ENCODE measurements at regions not wholly inside any gene's neighbourhood (a gene's known extent, or its start where the extent isn't known, plus 50 kb on each side); places are given as distances from the start of the nearest gene placed in this dataset.
"Not testable (repeated sequence)": the region's sequence is repeated elsewhere in the genome, so short reads cannot be mapped to it uniquely, and the experiment has no call there.

DNA sequence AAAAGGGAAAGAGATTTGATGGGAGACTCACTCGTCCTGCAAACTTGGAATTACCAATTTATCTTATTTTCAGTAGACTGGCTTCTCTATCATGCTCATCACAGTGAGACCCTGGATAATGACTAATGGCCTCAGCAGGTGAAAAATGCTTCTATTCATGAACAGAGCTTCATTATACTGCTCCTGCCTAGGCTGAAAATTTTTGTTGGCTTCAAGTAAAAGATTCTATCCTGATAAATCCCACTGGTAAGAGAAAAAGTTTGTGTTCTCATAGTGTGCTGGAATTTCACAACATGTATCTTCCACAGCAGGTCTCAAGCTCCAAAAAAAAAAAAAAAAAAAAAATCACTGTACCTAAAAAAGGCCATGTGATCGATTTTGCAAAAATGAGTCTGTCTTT, 329.3 kb upstream of the FZD8 start:
- no peaks in the 10 kb centered on the region for H3K4me1 ChIP-seq (ENCODE audit: control insufficient read depth, insufficient read depth, low read length)

DNA sequence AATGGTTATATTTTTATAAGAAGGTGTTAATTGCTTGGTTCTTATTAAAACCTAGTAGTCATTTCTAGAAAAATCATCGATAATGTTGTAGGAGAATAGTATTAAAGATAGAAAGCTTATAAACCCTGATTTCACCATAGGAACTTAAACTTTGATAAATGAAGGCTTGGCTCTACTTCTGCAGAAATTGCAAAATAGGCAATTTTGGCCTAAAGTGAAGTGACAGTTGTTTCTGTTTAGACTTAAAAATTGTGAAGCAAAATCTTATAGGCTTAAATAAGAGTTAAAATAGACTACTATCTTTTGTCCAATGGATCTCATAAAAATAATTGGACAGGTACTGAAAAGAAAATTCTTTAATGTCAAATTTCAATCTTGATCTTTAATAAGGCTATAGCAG, 321.6 kb upstream of the FZD8 start:
- no peaks in the 10 kb centered on the region for H3K36me3 ChIP-seq (ENCODE audit: control insufficient read depth, insufficient read depth, low read length)
- no peak overlapping the region for H3K4me3 ChIP-seq (ENCODE audit: low read depth, low read length)
- H3K27me3 ChIP-seq (ENCODE audit: control insufficient read depth, insufficient read depth, low read length), result no peaks in the 10 kb centered on the region
- no CpG with 5 or more reads among the region's 1 CpG for WGBS (ENCODE audit: insufficient coverage)
- no peaks in the 10 kb centered on the region for H3K9me3 ChIP-seq (ENCODE audit: control insufficient read depth, insufficient read depth, low read length)
- H3K4me1 ChIP-seq (ENCODE audit: control insufficient read depth, insufficient read depth, low read length), result no peaks in the 10 kb centered on the region
- no peak overlapping the region for H3K27ac ChIP-seq (ENCODE audit: low read depth, low read length)
- no peak for DNase-seq (ENCODE audit: low read depth in 4 of 6, low spot score in 6 of 6)

More for the DNA sequence above, 329.3 kb upstream of the FZD8 start:
- no peaks in the 10 kb centered on the region for H3K27me3 ChIP-seq (ENCODE audit: control insufficient read depth, insufficient read depth, low read length)
- peak in 1 of 6 donors; percentile 16 for DNase-seq (ENCODE audit: low read depth in 4 of 6, low spot score in 6 of 6)
- no peak overlapping the region for H3K27ac ChIP-seq (ENCODE audit: low read depth, low read length)
- WGBS (ENCODE audit: insufficient coverage), result 80% methylated on average over 1 of the region's 2 CpGs
- no peaks in the 10 kb centered on the region for H3K9me3 ChIP-seq (ENCODE audit: control insufficient read depth, insufficient read depth, low read length)
- H3K4me3 ChIP-seq (ENCODE audit: low read depth, low read length), result no peak overlapping the region
- H3K36me3 ChIP-seq (ENCODE audit: control insufficient read depth, insufficient read depth, low read length), result no peaks in the 10 kb centered on the region

- Histone ChIP-seq H3K4me3 (ENCODE audit: low read depth, low read length) (no peak overlapping the region), H3K27ac (ENCODE audit: low read depth, low read length) (no peak overlapping the region), H3K36me3 (ENCODE audit: control insufficient read depth, insufficient read depth, low read length) (no peaks in the 10 kb centered on the region), H3K27me3 (ENCODE audit: control insufficient read depth, insufficient read depth, low read length) (no peaks in the 10 kb centered on the region), H3K9me3 (ENCODE audit: control insufficient read depth, insufficient read depth, low read length) (no peaks in the 10 kb centered on the region), H3K4me1 (ENCODE audit: control insufficient read depth, insufficient read depth, low read length) (peaks cover 2% of the 10 kb centered on the region)
- 92% methylated on average over 2 of the region's 3 CpGs for WGBS (ENCODE audit: insufficient coverage)
- DNase-seq (ENCODE audit: low read depth in 4 of 6, low spot score in 6 of 6), result no peak
These were observed 319.4 kb upstream of the FZD8 start for GRCh38 chr10:35961501-35961900.

- H3K4me3 ChIP-seq (ENCODE audit: low read depth, low read length), result no peak overlapping the region
- no peaks in the 10 kb centered on the region for H3K27me3 ChIP-seq (ENCODE audit: control insufficient read depth, insufficient read depth, low read length)
- no peaks in the 10 kb centered on the region for H3K9me3 ChIP-seq (ENCODE audit: control insufficient read depth, insufficient read depth, low read length)
- no peaks in the 10 kb centered on the region for H3K36me3 ChIP-seq (ENCODE audit: control insufficient read depth, insufficient read depth, low read length)
- DNase-seq (ENCODE audit: low read depth in 4 of 6, low spot score in 6 of 6), result no peak
- H3K4me1 ChIP-seq (ENCODE audit: control insufficient read depth, insufficient read depth, low read length), result peaks cover 2% of the 10 kb centered on the region
- no peak overlapping the region for H3K27ac ChIP-seq (ENCODE audit: low read depth, low read length)
- 33% methylated on average over 1 of the region's 7 CpGs for WGBS (ENCODE audit: insufficient coverage)
These were observed 317.2 kb upstream of the FZD8 start for GRCh38 chr10:35959252-35959651.

DNA sequence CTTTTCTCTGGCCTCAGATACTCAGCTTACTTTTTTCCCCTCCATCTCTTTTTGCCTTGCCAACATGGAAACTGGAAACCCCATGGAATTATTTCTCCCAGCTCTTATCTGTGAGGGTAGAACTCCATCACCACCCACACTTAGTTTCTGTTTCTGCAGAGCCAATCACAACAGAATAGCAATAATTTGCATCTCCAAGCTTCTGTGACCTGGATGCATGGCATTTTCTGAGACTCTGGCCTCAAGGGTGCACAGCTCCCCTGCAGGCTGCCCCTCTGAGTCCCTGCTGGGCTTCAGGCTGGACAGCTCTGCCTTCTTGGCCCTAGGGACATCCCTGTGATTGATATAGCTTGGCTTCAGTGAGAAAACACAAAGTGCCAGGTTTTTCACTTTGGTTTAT, 316.5 kb upstream of the FZD8 start:
- not testable (repeated sequence) for H3K9me3 ChIP-seq (ENCODE audit: control insufficient read depth, insufficient read depth, low read length); H3K27ac ChIP-seq (ENCODE audit: low read depth, low read length); DNase-seq (ENCODE audit: low read depth in 4 of 6, low spot score in 6 of 6); H3K36me3 ChIP-seq (ENCODE audit: control insufficient read depth, insufficient read depth, low read length); H3K27me3 ChIP-seq (ENCODE audit: control insufficient read depth, insufficient read depth, low read length); H3K4me1 ChIP-seq (ENCODE audit: control insufficient read depth, insufficient read depth, low read length); H3K4me3 ChIP-seq (ENCODE audit: low read depth, low read length)

GRCh38 chr10:35950701-35951100, 308.6 kb upstream of the FZD8 start:
- H3K36me3 ChIP-seq (ENCODE audit: control insufficient read depth, insufficient read depth, low read length), result no peaks in the 10 kb centered on the region
- no peaks in the 10 kb centered on the region for H3K9me3 ChIP-seq (ENCODE audit: control insufficient read depth, insufficient read depth, low read length)
- DNase-seq (ENCODE audit: low read depth in 4 of 6, low spot score in 6 of 6), result peak in 1 of 6 donors; percentile 69
- no peaks in the 10 kb centered on the region for H3K4me1 ChIP-seq (ENCODE audit: control insufficient read depth, insufficient read depth, low read length)
- WGBS (ENCODE audit: insufficient coverage), result 75% methylated on average over 4 of the region's 5 CpGs
- no peaks in the 10 kb centered on the region for H3K27me3 ChIP-seq (ENCODE audit: control insufficient read depth, insufficient read depth, low read length)
- H3K27ac ChIP-seq (ENCODE audit: low read depth, low read length), result no peak overlapping the region
- H3K4me3 ChIP-seq (ENCODE audit: low read depth, low read length), result no peak overlapping the region

DNA sequence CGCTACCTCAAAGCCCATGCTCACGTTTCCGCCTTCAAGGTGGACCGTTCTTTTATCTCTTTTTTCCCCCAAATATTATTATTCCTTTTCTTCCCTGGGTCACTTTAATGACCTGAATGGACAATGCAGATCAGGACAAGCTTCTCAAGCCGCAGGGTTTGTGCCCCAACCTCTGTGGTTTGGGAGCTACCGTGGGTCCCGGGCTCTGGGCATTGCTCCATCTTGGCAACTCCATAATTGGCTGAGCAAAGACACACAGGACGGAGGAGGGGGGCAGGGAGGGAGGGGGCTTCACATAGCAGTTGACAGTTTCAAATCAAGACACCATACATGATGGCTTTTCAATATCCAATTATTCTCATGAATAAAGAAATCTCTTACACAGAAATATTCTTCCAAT, 308.1 kb upstream of the FZD8 start:
- peak in 1 of 6 donors; percentile 65 for DNase-seq (ENCODE audit: low read depth in 4 of 6, low spot score in 6 of 6)
- Histone ChIP-seq H3K36me3 (ENCODE audit: control insufficient read depth, insufficient read depth, low read length) (no peaks in the 10 kb centered on the region), H3K4me1 (ENCODE audit: control insufficient read depth, insufficient read depth, low read length) (no peaks in the 10 kb centered on the region), H3K27me3 (ENCODE audit: control insufficient read depth, insufficient read depth, low read length) (no peaks in the 10 kb centered on the region), H3K27ac (ENCODE audit: low read depth, low read length) (no peak overlapping the region), H3K9me3 (ENCODE audit: control insufficient read depth, insufficient read depth, low read length) (no peaks in the 10 kb centered on the region), H3K4me3 (ENCODE audit: low read depth, low read length) (no peak overlapping the region)
- WGBS (ENCODE audit: insufficient coverage), result 50% methylated on average over 5 of the region's 8 CpGs

GRCh38 chr10:35949811-35950211, 307.7 kb upstream of the FZD8 start:
- DNase-seq (ENCODE audit: low read depth in 4 of 6, low spot score in 6 of 6), result peak in 2 of 6 donors; percentile 56 to 57
- no peaks in the 10 kb centered on the region for H3K27me3 ChIP-seq (ENCODE audit: control insufficient read depth, insufficient read depth, low read length)
- no peaks in the 10 kb centered on the region for H3K9me3 ChIP-seq (ENCODE audit: control insufficient read depth, insufficient read depth, low read length)
- no peak overlapping the region for H3K27ac ChIP-seq (ENCODE audit: low read depth, low read length)
- no peaks in the 10 kb centered on the region for H3K4me1 ChIP-seq (ENCODE audit: control insufficient read depth, insufficient read depth, low read length)
- H3K4me3 ChIP-seq (ENCODE audit: low read depth, low read length), result no peak overlapping the region
- 24% methylated on average over 2 of the region's 5 CpGs for WGBS (ENCODE audit: insufficient coverage)
- H3K36me3 ChIP-seq (ENCODE audit: control insufficient read depth, insufficient read depth, low read length), result no peaks in the 10 kb centered on the region

DNA sequence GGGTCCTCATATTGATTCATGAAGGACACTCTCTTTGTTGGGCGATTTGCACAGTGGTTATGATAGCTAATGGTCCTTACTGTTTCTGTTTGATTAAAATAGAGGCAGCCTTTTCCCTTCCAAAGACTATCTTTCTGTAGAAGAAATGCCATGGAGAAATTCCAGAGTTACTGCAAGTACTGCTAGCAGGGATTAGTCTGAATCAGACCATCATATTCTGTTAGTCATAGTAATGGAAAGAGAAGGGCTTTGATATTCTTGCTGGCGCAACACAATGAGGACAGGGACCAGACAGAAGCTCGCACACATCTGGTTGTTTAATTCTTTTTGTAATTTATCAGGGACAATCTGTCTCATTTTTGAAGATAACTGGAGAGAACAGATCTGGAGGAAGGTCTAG, 304.5 kb upstream of the FZD8 start:
- no peaks in the 10 kb centered on the region for H3K4me1 ChIP-seq (ENCODE audit: control insufficient read depth, insufficient read depth, low read length)
- H3K27ac ChIP-seq (ENCODE audit: low read depth, low read length), result no peak overlapping the region
- no peaks in the 10 kb centered on the region for H3K36me3 ChIP-seq (ENCODE audit: control insufficient read depth, insufficient read depth, low read length)
- whole genome bisulfite sequencing (ENCODE audit: insufficient coverage), result 100% methylated on average over 1 of the region's 3 CpGs
- H3K9me3 ChIP-seq (ENCODE audit: control insufficient read depth, insufficient read depth, low read length), result no peaks in the 10 kb centered on the region
- no peaks in the 10 kb centered on the region for H3K27me3 ChIP-seq (ENCODE audit: control insufficient read depth, insufficient read depth, low read length)
- no peak for DNase-seq (ENCODE audit: low read depth in 4 of 6, low spot score in 6 of 6)
- no peak overlapping the region for H3K4me3 ChIP-seq (ENCODE audit: low read depth, low read length)

GRCh38 chr10:35942057-35942456, 300.0 kb upstream of the FZD8 start:
- WGBS (ENCODE audit: insufficient coverage), result 82% methylated on average over 2 of the region's 3 CpGs
- peak in 1 of 6 donors; percentile 44 for DNase-seq (ENCODE audit: low read depth in 4 of 6, low spot score in 6 of 6)
- Histone ChIP-seq H3K9me3 (ENCODE audit: control insufficient read depth, insufficient read depth, low read length) (no peaks in the 10 kb centered on the region), H3K27me3 (ENCODE audit: control insufficient read depth, insufficient read depth, low read length) (no peaks in the 10 kb centered on the region), H3K4me3 (ENCODE audit: low read depth, low read length) (no peak overlapping the region), H3K36me3 (ENCODE audit: control insufficient read depth, insufficient read depth, low read length) (no peaks in the 10 kb centered on the region), H3K4me1 (ENCODE audit: control insufficient read depth, insufficient read depth, low read length) (peaks cover 6% of the 10 kb centered on the region), H3K27ac (ENCODE audit: low read depth, low read length) (no peak overlapping the region)

Data from spinal cord (tissue), 9 donors.